ENCODE measurements at regions not wholly inside any gene's neighbourhood (a gene's known extent, or its start where the extent isn't known, plus 50 kb on each side); places are given as distances from the start of the nearest gene placed in this dataset.

- TF ChIP-seq, protein P1, sequence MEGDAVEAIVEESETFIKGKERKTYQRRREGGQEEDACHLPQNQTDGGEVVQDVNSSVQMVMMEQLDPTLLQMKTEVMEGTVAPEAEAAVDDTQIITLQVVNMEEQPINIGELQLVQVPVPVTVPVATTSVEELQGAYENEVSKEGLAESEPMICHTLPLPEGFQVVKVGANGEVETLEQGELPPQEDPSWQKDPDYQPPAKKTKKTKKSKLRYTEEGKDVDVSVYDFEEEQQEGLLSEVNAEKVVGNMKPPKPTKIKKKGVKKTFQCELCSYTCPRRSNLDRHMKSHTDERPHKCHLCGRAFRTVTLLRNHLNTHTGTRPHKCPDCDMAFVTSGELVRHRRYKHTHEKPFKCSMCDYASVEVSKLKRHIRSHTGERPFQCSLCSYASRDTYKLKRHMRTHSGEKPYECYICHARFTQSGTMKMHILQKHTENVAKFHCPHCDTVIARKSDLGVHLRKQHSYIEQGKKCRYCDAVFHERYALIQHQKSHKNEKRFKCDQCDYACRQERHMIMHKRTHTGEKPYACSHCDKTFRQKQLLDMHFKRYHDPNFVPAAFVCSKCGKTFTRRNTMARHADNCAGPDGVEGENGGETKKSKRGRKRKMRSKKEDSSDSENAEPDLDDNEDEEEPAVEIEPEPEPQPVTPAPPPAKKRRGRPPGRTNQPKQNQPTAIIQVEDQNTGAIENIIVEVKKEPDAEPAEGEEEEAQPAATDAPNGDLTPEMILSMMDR (IDR thresholded peaks at IDR 0.05): no peak
- TF ChIP-seq SMC3 (IDR thresholded peaks at IDR 0.05; ENCODE audit: low read depth, low read length) (no peak), EZH2phosphoT487 (IDR thresholded peaks at IDR 0.05; ENCODE audit: borderline replicate concordance, low read depth) (no peak), RFX5 (IDR thresholded peaks at IDR 0.05; ENCODE audit: low read length) (no peak), IRF3 (IDR thresholded peaks at IDR 0.05; ENCODE audit: low read depth, low read length) (no peak), MXI1 (IDR thresholded peaks at IDR 0.05; ENCODE audit: low read depth, low read length) (no peak), GABPA (IDR thresholded peaks at IDR 0.05; ENCODE audit: low read depth) (no peak), POLR2AphosphoS5 (IDR thresholded peaks at IDR 0.05; ENCODE audit: low read depth, low read length) (no peak), USF2 (IDR thresholded peaks at IDR 0.05; ENCODE audit: borderline replicate concordance, low read depth, low read length) (no peak), TAF1 (IDR thresholded peaks at IDR 0.05; ENCODE audit: borderline replicate concordance, low read depth, low read length) (no peak), TEAD4 (IDR thresholded peaks at IDR 0.05; ENCODE audit: borderline replicate concordance, insufficient read depth) (no peak)
- TF ChIP-seq, protein P2, sequence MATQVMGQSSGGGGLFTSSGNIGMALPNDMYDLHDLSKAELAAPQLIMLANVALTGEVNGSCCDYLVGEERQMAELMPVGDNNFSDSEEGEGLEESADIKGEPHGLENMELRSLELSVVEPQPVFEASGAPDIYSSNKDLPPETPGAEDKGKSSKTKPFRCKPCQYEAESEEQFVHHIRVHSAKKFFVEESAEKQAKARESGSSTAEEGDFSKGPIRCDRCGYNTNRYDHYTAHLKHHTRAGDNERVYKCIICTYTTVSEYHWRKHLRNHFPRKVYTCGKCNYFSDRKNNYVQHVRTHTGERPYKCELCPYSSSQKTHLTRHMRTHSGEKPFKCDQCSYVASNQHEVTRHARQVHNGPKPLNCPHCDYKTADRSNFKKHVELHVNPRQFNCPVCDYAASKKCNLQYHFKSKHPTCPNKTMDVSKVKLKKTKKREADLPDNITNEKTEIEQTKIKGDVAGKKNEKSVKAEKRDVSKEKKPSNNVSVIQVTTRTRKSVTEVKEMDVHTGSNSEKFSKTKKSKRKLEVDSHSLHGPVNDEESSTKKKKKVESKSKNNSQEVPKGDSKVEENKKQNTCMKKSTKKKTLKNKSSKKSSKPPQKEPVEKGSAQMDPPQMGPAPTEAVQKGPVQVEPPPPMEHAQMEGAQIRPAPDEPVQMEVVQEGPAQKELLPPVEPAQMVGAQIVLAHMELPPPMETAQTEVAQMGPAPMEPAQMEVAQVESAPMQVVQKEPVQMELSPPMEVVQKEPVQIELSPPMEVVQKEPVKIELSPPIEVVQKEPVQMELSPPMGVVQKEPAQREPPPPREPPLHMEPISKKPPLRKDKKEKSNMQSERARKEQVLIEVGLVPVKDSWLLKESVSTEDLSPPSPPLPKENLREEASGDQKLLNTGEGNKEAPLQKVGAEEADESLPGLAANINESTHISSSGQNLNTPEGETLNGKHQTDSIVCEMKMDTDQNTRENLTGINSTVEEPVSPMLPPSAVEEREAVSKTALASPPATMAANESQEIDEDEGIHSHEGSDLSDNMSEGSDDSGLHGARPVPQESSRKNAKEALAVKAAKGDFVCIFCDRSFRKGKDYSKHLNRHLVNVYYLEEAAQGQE (IDR thresholded peaks at IDR 0.05; ENCODE audit: low read depth, low read length): no peak
- TF ChIP-seq, protein P3, sequence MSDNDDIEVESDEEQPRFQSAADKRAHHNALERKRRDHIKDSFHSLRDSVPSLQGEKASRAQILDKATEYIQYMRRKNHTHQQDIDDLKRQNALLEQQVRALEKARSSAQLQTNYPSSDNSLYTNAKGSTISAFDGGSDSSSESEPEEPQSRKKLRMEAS (IDR thresholded peaks at IDR 0.05; ENCODE audit: low read depth): no peak
- TF ChIP-seq, protein P4, sequence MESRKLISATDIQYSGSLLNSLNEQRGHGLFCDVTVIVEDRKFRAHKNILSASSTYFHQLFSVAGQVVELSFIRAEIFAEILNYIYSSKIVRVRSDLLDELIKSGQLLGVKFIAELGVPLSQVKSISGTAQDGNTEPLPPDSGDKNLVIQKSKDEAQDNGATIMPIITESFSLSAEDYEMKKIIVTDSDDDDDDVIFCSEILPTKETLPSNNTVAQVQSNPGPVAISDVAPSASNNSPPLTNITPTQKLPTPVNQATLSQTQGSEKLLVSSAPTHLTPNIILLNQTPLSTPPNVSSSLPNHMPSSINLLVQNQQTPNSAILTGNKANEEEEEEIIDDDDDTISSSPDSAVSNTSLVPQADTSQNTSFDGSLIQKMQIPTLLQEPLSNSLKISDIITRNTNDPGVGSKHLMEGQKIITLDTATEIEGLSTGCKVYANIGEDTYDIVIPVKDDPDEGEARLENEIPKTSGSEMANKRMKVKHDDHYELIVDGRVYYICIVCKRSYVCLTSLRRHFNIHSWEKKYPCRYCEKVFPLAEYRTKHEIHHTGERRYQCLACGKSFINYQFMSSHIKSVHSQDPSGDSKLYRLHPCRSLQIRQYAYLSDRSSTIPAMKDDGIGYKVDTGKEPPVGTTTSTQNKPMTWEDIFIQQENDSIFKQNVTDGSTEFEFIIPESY (IDR thresholded peaks at IDR 0.05; ENCODE audit: borderline replicate concordance, low read depth): no peak
Observed at GRCh38 chr3:159823780-159824179, 164.9 kb upstream of the IL12A start.
